Ishikawa (cell line): ENCODE measurements at regions not wholly inside any gene's neighbourhood (a gene's known extent, or its start where the extent isn't known, plus 50 kb on each side); places are given as distances from the start of the nearest gene placed in this dataset.

Source experiments
- CEBPB ChIP-seq: IDR thresholded peaks from 2 replicates; pipeline ENCODE4 v1.6.1; 2012
- CREB1 ChIP-seq: IDR thresholded peaks from 2 replicates; pipeline ENCODE4 v1.6.1; 2012; ENCODE audit warnings: low read depth
- EGR1 ChIP-seq: IDR thresholded peaks from 2 replicates; pipeline ENCODE4 v1.6.1; 2012
- EP300 ChIP-seq: IDR thresholded peaks from 2 replicates; pipeline ENCODE4 v1.6.1; 2012; ENCODE audit warnings: borderline replicate concordance
- FOXM1 ChIP-seq: IDR thresholded peaks from 2 replicates; pipeline ENCODE4 v1.6.1; 2012; ENCODE audit warnings: low read depth, borderline replicate concordance
- NFIC ChIP-seq: IDR thresholded peaks from 2 replicates; pipeline ENCODE4 v1.6.1; 2012
- RAD21 ChIP-seq: IDR thresholded peaks from 2 replicates; pipeline ENCODE4 v1.6.1; 2012; ENCODE audit warnings: low read depth
- TAF1 ChIP-seq: IDR thresholded peaks from 2 replicates; pipeline ENCODE4 v1.6.1; 2012; ENCODE audit warnings: low read depth, mild to moderate bottlenecking
- TCF12 ChIP-seq: IDR thresholded peaks from 2 replicates; pipeline ENCODE4 v1.6.1; 2012; ENCODE audit warnings: low read depth
- TEAD4 ChIP-seq: IDR thresholded peaks from 2 replicates; pipeline ENCODE4 v1.6.1; 2012
- USF1 ChIP-seq: IDR thresholded peaks from 2 replicates; pipeline ENCODE4 v1.6.1; 2012
- YY1 ChIP-seq: IDR thresholded peaks from 2 replicates; pipeline ENCODE4 v1.6.1; 2012; ENCODE audit warnings: low read depth
- ZBTB7A ChIP-seq: IDR thresholded peaks from 2 replicates; pipeline ENCODE4 v1.6.1; 2012; ENCODE audit warnings: low read depth
- TF ChIP-seq, protein P1 (sequence below): IDR thresholded peaks from 2 replicates; pipeline ENCODE4 v1.6.1; 2012; ENCODE audit warnings: low read depth, mild to moderate bottlenecking
- TF ChIP-seq, protein P2 (sequence below): IDR thresholded peaks from 2 replicates; pipeline ENCODE4 v1.6.1; 2012

DNA sequence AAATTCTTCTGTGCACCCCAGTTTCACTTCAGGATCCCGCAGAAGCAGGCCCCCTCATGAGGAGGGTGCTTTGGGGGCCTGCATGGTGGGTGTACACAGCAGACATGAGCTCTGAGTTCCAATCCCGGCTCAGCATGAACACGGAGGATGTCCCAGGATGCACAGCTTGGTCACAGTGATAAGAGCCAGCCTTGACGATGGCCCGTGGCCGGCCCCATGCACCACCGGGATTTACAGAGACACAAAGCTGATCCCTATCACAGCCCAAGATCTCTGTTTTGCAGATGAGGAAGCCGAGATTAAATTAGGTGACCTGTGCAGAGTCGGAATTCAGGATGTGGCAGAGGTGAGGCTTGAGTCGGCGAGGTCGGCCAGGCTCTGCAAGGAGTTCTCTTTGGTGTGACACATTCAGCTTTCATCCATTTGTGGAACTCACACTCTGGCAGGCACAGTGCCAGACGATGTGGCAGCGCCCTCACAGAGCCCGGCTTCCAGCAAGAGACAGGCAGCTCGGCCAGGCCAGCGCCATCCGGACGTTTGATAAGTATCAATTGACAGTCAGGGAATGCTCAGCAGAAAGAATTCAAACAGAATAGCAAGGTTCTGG, 456.3 kb upstream of the MYT1L start:
- TF ChIP-seq, protein P1, sequence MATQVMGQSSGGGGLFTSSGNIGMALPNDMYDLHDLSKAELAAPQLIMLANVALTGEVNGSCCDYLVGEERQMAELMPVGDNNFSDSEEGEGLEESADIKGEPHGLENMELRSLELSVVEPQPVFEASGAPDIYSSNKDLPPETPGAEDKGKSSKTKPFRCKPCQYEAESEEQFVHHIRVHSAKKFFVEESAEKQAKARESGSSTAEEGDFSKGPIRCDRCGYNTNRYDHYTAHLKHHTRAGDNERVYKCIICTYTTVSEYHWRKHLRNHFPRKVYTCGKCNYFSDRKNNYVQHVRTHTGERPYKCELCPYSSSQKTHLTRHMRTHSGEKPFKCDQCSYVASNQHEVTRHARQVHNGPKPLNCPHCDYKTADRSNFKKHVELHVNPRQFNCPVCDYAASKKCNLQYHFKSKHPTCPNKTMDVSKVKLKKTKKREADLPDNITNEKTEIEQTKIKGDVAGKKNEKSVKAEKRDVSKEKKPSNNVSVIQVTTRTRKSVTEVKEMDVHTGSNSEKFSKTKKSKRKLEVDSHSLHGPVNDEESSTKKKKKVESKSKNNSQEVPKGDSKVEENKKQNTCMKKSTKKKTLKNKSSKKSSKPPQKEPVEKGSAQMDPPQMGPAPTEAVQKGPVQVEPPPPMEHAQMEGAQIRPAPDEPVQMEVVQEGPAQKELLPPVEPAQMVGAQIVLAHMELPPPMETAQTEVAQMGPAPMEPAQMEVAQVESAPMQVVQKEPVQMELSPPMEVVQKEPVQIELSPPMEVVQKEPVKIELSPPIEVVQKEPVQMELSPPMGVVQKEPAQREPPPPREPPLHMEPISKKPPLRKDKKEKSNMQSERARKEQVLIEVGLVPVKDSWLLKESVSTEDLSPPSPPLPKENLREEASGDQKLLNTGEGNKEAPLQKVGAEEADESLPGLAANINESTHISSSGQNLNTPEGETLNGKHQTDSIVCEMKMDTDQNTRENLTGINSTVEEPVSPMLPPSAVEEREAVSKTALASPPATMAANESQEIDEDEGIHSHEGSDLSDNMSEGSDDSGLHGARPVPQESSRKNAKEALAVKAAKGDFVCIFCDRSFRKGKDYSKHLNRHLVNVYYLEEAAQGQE, result no peak
- TF ChIP-seq CEBPB, result no peak
- no peak for TF ChIP-seq ZBTB7A
- no peak for TF ChIP-seq YY1
- TF ChIP-seq RAD21, result no peak
- TF ChIP-seq TAF1, result no peak
- TF ChIP-seq CREB1, result no peak
- TF ChIP-seq TEAD4, result no peak
- no peak for TF ChIP-seq FOXM1
- no peak for TF ChIP-seq EP300
- no peak for TF ChIP-seq USF1
- TF ChIP-seq, protein P2, sequence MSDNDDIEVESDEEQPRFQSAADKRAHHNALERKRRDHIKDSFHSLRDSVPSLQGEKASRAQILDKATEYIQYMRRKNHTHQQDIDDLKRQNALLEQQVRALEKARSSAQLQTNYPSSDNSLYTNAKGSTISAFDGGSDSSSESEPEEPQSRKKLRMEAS, result no peak
- TF ChIP-seq NFIC, result no peak

DNA sequence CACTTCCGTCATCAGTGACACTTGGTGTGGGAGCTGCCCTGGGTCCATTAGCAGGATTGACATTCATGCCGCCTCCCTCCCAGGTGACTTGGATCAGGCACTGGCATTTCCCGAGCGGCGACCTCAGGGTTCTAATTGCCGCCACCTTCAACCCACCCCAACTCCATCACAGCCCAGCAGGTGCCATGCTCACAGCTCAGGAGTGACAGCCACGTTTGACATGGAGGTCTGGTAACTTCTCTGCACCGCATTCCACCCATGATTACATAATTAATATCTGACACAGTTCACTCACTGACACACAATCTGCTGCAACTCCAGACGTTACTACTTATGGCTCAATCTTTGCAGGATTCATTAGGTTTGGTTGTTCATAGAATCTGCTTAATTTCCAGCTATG, 450.9 kb upstream of the MYT1L start:
- TF ChIP-seq RAD21 (no peak), CEBPB (no peak), TAF1 (no peak), CREB1 (no peak), YY1 (no peak), ZBTB7A (no peak), EP300 (no peak), NFIC (no peak), TEAD4 (no peak), EGR1 (no peak), TCF12 (no peak), USF1 (no peak), FOXM1 (no peak)
- TF ChIP-seq, protein P2, result no peak
- TF ChIP-seq, protein P1, result no peak

- TF ChIP-seq YY1 (no peak), TCF12 (no peak), RAD21 (no peak), CEBPB (no peak), FOXM1 (no peak), CREB1 (no peak)
- TF ChIP-seq, protein P1, result no peak
These were observed 448.7 kb upstream of the MYT1L start for GRCh38 chr2:2779727-2780126.

GRCh38 chr2:2777876-2778275, 446.8 kb upstream of the MYT1L start:
- TF ChIP-seq RAD21, result no peak
- no peak for TF ChIP-seq TCF12
- no peak for TF ChIP-seq CEBPB
- TF ChIP-seq, protein P2, result no peak
- no peak for TF ChIP-seq TEAD4
- TF ChIP-seq CREB1, result no peak
